ENCODE measurements at regions not wholly inside any gene's neighbourhood (a gene's known extent, or its start where the extent isn't known, plus 50 kb on each side); places are given as distances from the start of the nearest gene placed in this dataset.
A peak's percentile ranks its signal among the peaks of the same experiment; 100 is the strongest.

DNA sequence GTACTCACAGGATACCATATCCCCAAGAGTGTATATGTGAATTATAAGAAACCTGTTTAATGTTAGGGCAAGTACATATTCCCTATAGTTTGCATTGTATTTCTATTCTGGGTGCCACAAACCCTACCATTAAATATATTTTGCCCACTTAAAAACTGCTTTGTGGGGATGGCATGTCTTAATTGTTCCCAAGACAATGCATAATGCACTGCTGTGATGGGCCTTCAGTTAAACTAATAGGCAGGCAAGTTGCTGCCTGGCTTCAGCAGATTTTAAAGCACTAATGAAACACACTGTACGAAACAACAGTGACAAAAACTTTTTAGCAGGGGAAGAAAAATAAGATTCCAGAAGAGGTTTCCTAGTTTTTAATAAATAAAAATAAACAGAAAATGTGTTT is 104.8 kb upstream of the VRK2 start:
- DNase-seq (ENCODE audit: low read depth): no peak
- H3K4me3 ChIP-seq (replicated peaks; ENCODE audit: low read depth, low read length): no peak overlapping the region
- TF ChIP-seq, protein P1, sequence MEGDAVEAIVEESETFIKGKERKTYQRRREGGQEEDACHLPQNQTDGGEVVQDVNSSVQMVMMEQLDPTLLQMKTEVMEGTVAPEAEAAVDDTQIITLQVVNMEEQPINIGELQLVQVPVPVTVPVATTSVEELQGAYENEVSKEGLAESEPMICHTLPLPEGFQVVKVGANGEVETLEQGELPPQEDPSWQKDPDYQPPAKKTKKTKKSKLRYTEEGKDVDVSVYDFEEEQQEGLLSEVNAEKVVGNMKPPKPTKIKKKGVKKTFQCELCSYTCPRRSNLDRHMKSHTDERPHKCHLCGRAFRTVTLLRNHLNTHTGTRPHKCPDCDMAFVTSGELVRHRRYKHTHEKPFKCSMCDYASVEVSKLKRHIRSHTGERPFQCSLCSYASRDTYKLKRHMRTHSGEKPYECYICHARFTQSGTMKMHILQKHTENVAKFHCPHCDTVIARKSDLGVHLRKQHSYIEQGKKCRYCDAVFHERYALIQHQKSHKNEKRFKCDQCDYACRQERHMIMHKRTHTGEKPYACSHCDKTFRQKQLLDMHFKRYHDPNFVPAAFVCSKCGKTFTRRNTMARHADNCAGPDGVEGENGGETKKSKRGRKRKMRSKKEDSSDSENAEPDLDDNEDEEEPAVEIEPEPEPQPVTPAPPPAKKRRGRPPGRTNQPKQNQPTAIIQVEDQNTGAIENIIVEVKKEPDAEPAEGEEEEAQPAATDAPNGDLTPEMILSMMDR (IDR thresholded peaks at IDR 0.05; ENCODE audit: low read length, missing control alignments): no peak

DNA sequence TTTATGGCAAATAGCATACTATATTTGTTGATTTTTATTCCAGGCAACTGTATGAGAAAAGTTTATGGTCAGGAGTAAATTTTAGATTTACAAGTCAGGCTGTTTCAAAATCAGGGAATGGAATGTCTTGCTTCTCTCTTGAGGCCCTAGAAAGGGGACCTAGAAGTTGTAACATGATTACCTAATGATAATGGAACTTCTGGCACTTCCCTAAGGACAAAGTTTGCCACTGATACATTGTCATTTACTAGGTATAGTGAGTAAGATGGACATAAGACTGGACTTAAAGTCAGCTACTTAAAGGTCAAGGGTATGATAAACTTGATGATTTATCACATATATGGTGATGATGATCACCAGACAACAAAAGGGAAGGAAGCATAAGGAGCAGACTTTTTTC is 103.3 kb upstream of the VRK2 start:
- TF ChIP-seq, protein P1 (IDR thresholded peaks at IDR 0.05; ENCODE audit: low read length, missing control alignments): no peak
- H3K4me3 ChIP-seq (replicated peaks; ENCODE audit: low read depth, low read length): no peak overlapping the region
- peak; percentile 39 for DNase-seq (ENCODE audit: low read depth)

DNA sequence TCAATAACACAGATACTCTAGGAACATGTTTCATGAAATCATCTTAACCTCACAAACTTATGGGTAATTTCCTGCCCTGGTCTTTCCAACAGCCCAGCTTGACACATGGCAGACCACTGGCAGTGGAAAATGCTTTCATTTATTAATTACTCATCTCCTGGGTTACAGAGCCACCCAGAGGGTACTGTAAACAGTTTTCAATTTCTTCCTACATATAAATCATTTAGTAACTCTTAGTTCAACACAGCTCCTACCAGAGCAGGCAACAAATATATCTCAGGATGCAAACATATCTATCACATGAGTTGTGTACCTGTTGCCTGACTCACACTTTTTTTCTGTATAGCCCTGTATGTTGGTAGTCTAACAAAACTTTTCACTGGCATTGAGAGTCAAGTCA is 99.2 kb upstream of the VRK2 start:
- no peak overlapping the region for H3K4me3 ChIP-seq (replicated peaks; ENCODE audit: low read depth, low read length)
- DNase-seq (ENCODE audit: low read depth): no peak
- TF ChIP-seq, protein P1 (IDR thresholded peaks at IDR 0.05; ENCODE audit: low read length, missing control alignments): no peak

DNA sequence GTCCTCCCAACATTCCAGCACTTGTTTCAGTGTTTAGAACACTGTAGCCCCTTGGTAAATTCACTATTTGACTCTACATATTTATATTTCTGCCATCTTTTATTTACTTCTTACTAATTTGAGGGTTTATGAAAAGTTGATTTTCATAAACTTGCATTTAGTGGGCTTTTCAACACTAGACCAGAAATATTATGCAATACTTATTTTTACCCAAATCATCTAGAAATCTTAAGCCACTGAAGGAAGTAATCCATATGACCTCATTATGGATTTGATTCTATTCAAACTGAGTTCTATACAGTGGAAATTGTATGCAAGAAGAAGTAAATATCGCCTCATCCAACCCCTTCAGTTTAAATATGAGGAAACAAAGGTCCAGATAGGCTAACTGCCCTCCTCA is 92.6 kb upstream of the VRK2 start:
- H3K4me3 ChIP-seq (replicated peaks; ENCODE audit: low read depth, low read length): no peak overlapping the region
- TF ChIP-seq, protein P1 (IDR thresholded peaks at IDR 0.05; ENCODE audit: low read length, missing control alignments): no peak
- no peak for DNase-seq (ENCODE audit: low read depth)

DNA sequence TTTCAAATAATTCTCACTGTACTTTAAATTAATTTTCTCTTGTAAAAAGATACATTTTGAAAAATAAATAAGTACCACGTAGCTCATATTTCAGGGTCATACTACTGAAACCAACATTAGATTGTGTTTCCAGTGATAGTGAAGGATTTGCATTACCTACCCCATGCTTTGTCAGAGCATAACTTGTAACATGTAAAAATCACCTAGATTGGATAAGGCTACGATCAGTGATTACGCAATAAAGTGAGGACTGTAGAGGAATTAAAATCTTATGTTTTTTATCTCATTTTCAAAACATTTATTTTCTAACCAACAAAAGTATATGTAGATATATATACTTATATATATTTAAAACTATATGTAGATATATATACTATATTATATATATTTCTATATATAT is 89.4 kb upstream of the VRK2 start:
- H3K4me3 ChIP-seq (replicated peaks; ENCODE audit: low read depth, low read length): no peak overlapping the region
- DNase-seq (ENCODE audit: low read depth): no peak
- TF ChIP-seq, protein P1 (IDR thresholded peaks at IDR 0.05; ENCODE audit: low read length, missing control alignments): no peak

DNA sequence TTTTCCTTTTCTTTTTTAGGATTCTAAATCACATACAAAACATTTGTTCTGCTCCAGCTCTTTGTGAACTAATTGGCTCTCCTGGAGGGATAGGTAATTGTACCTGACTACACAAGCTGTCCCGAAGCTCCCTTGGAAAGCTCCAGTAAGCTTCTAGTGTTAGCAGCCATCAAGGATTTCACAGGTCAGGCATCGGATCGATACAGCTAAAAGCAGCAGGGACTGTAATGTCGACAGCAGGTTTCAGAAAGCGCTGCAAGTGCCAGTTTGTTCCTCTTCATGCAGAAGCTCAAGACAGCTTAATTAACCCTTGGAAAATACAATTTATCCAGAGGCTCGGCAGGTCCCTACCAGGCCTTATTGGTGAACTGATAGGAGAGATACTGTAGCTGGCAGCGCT is 87.2 kb upstream of the VRK2 start:
- no peak overlapping the region for H3K4me3 ChIP-seq (replicated peaks; ENCODE audit: low read depth, low read length)
- TF ChIP-seq, protein P1 (IDR thresholded peaks at IDR 0.05; ENCODE audit: low read length, missing control alignments): no peak
- no peak for DNase-seq (ENCODE audit: low read depth)

DNA sequence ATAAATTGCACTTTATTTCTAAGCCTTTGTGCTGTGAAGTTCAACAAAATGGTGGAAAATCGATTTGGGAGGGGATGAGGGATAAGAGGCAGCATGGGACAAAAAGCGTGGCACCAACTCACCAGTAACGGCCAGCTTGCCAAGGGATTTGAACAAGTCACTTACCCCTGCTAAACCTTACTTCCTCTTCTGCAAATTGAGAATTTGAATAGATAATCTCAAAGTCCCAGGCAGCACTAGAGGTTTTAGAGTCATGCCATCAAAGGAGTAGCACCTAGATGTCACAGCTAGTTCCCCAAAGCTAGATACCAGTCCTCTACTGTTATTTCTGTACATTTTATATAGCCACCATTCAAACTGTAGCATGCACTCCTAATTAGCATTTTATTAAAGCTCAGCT is 83.7 kb upstream of the VRK2 start:
- DNase-seq (ENCODE audit: low read depth): no peak
- TF ChIP-seq, protein P1 (IDR thresholded peaks at IDR 0.05; ENCODE audit: low read length, missing control alignments): no peak
- no peak overlapping the region for H3K4me3 ChIP-seq (replicated peaks; ENCODE audit: low read depth, low read length)

Measured in fibroblast of pulmonary artery (primary cell).